Naive thymus-derived CD8-positive, alpha-beta T cell (primary cell): ENCODE measurements at regions not wholly inside any gene's neighbourhood (a gene's known extent, or its start where the extent isn't known, plus 50 kb on each side); places are given as distances from the start of the nearest gene placed in this dataset.

Source experiments
- ATAC-seq, 2 donors: fragments of 150-1000 bp; cut with Tn5 transposase in 1 of 2; sonication (Bioruptor Pico), chemical (Tn5 transposase) in 1 of 2; 1 replicate in 1 of 2; 2 replicates in 1 of 2; pipeline ENCODE4 v1.10.0; 2021; ENCODE audit warnings: mild to moderate bottlenecking in 2 of 2, moderate library complexity in 2 of 2
- POLR2A ChIA-PET: fragments of 350-600 bp; sonication (Branson Sonifier 250); formaldehyde crosslinking; loops from one replicate; lab custom pipeline; 2021; ENCODE audit warnings: antibody characterized with exemption; lab: Charles Lee
- DNase-seq, 10 donors: peaks; one replicate each; pipeline versions ENCODE4 v3.0.0 to v3.0.0-alpha.2; 2020 to 2022
- H3K27ac Mint-ChIP-seq, 10 donors: one replicate each; pipeline ENCODE4 v1.8.0; 2020 to 2022; ENCODE audit warnings: mild to moderate bottlenecking in 10 of 10, mixed read lengths in 10 of 10, moderate library complexity in 4 of 10, inconsistent platforms in 1 of 10
- H3K27me3 Mint-ChIP-seq, 5 donors: one replicate each; pipeline ENCODE4 v1.8.0; 2021 to 2022; ENCODE audit warnings: mixed read lengths in 5 of 5
- H3K36me3 Mint-ChIP-seq, 3 donors: one replicate each; pipeline ENCODE4 v1.8.0; 2020 to 2022; ENCODE audit warnings: mixed read lengths in 3 of 3, mild to moderate bottlenecking in 2 of 3, inconsistent platforms in 1 of 3
- H3K4me1 Mint-ChIP-seq, 4 donors: one replicate each; pipeline ENCODE4 v1.8.0; 2021 to 2022; ENCODE audit warnings: mixed read lengths in 4 of 4
- H3K4me3 Mint-ChIP-seq, 10 donors: one replicate each; pipeline ENCODE4 v1.8.0; 2020 to 2022; ENCODE audit warnings: mild to moderate bottlenecking in 10 of 10, mixed read lengths in 10 of 10, moderate library complexity in 6 of 10, inconsistent platforms in 1 of 10
- H3K9me3 Mint-ChIP-seq, 9 donors: one replicate each; pipeline ENCODE4 v1.8.0; 2020 to 2022; ENCODE audit warnings: mixed read lengths in 9 of 9, mild to moderate bottlenecking in 3 of 9, inconsistent platforms in 1 of 9, moderate library complexity in 1 of 9

GRCh38 chr21:24197132-24197643, 1410.1 kb downstream of the MRPL39 start:
- Mint-ChIP-seq H3K4me1 (peaks cover 0 to 4% (median 0%) of the 10 kb centered on the region in 4 donors), H3K4me3 (no peak overlapping the region), H3K9me3 (peaks cover 0 to 3% (median 0%) of the 10 kb centered on the region in 9 donors), H3K27ac (no peak overlapping the region), H3K27me3 (peaks cover 0 to 6% (median 0%) of the 10 kb centered on the region in 5 donors), H3K36me3 (no peaks in the 10 kb centered on the region)
- ATAC-seq (no peak), DNase-seq (no peak)
- POLR2A ChIA-PET: no interaction called here

- DNase-seq: no peak
- POLR2A ChIA-PET: no interaction called here
- H3K4me3 Mint-ChIP-seq: no peak overlapping the region
- no peaks in the 10 kb centered on the region for H3K36me3 Mint-ChIP-seq
- ATAC-seq: no peak
- H3K27me3 Mint-ChIP-seq: peaks cover 0 to 9% (median 0%) of the 10 kb centered on the region in 5 donors
- H3K4me1 Mint-ChIP-seq: no peaks in the 10 kb centered on the region
- H3K27ac Mint-ChIP-seq: no peak overlapping the region
- peaks cover 0 to 3% (median 0%) of the 10 kb centered on the region in 9 donors for H3K9me3 Mint-ChIP-seq
These were observed 1418.8 kb downstream of the MRPL39 start for GRCh38 chr21:24188506-24188905.

DNA sequence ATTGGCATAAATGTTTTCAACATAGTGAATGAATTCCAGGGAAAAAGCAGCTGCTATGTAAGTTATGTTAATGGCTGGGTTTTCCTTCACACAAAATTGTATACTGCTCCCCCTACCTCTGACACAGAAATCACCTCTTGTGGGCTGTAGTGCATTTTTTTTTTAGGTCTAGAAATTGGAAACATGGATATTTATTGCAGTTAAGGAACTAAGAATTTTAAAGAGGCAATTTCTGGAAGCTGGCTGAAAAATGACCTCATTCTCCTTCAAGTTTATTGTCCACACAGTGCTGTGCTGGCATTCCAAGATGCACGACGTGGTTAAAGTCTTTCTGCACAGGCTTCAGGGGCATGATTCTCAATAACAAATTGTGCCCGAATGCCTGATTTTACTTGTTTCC, 1424.2 kb downstream of the MRPL39 start:
- Mint-ChIP-seq H3K27ac (no peak overlapping the region), H3K36me3 (peaks cover 2 to 15% (median 8%) of the 10 kb centered on the region in 3 donors), H3K4me1 (no peaks in the 10 kb centered on the region), H3K27me3 (no peaks in the 10 kb centered on the region), H3K4me3 (no peak overlapping the region), H3K9me3 (peaks cover 6 to 23% (median 17%) of the 10 kb centered on the region in 9 donors)
- no peak for ATAC-seq
- no peak for DNase-seq
- POLR2A ChIA-PET: no interaction called here

DNA sequence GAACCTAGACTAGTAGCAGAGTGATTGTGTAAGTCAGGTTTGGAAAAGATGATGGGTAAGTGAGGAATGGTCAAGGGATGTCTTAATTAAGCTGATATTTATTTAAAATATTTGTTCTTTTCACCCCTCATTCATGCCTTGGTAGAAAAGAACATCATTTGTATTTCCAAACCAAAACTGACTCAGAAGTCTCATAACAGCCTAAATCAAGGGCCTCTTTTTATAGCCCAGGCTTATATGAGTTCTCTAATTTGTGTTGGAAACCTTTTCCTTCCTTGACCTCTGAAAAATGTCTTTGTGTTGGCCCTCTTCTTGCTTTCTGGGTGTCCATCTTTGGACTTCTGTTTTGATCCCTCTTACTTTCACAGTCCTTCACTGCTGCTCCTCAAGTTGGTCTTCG, 1428.2 kb downstream of the MRPL39 start:
- no peak overlapping the region for H3K4me3 Mint-ChIP-seq

GRCh38 chr21:24175106-24175505, 1432.2 kb downstream of the MRPL39 start:
- H3K27me3 Mint-ChIP-seq: no peaks in the 10 kb centered on the region
- H3K27ac Mint-ChIP-seq: no peak overlapping the region
- peaks cover 5 to 20% (median 14%) of the 10 kb centered on the region in 9 donors for H3K9me3 Mint-ChIP-seq
- POLR2A ChIA-PET: no interaction called here
- DNase-seq (no peak), ATAC-seq (no peak)
- H3K36me3 Mint-ChIP-seq: peaks cover 2 to 15% (median 8%) of the 10 kb centered on the region in 3 donors
- no peak overlapping the region for H3K4me3 Mint-ChIP-seq
- H3K4me1 Mint-ChIP-seq: no peaks in the 10 kb centered on the region

More for the DNA sequence above, 1428.2 kb downstream of the MRPL39 start:
- Mint-ChIP-seq H3K36me3 (peaks cover 2 to 15% (median 8%) of the 10 kb centered on the region in 3 donors), H3K27ac (no peak overlapping the region), H3K9me3 (peaks cover 6 to 23% (median 20%) of the 10 kb centered on the region in 9 donors), H3K4me1 (no peaks in the 10 kb centered on the region), H3K27me3 (no peaks in the 10 kb centered on the region)
- no peak for ATAC-seq
- POLR2A ChIA-PET: no interaction called here
- no peak for DNase-seq

- H3K36me3 Mint-ChIP-seq: no peaks in the 10 kb centered on the region
- no peak overlapping the region for H3K4me3 Mint-ChIP-seq
- POLR2A ChIA-PET: no interaction called here
- DNase-seq: no peak
- no peak for ATAC-seq
- no peak overlapping the region for H3K27ac Mint-ChIP-seq
- H3K9me3 Mint-ChIP-seq: peaks cover 0 to 4% (median 0%) of the 10 kb centered on the region in 9 donors
- H3K27me3 Mint-ChIP-seq: peaks cover 0 to 4% (median 0%) of the 10 kb centered on the region in 5 donors
- no peaks in the 10 kb centered on the region for H3K4me1 Mint-ChIP-seq
These were observed 1435.5 kb downstream of the MRPL39 start for GRCh38 chr21:24171736-24172135.

GRCh38 chr21:24163539-24163938, 1443.7 kb downstream of the MRPL39 start:
- Mint-ChIP-seq H3K4me3 (no peak overlapping the region), H3K27ac (no peak overlapping the region), H3K36me3 (no peaks in the 10 kb centered on the region), H3K27me3 (peaks cover 0 to 10% (median 2%) of the 10 kb centered on the region in 5 donors), H3K9me3 (no peaks in the 10 kb centered on the region), H3K4me1 (no peaks in the 10 kb centered on the region)
- DNase-seq (no peak), ATAC-seq (no peak)
- POLR2A ChIA-PET: no interaction called here

DNA sequence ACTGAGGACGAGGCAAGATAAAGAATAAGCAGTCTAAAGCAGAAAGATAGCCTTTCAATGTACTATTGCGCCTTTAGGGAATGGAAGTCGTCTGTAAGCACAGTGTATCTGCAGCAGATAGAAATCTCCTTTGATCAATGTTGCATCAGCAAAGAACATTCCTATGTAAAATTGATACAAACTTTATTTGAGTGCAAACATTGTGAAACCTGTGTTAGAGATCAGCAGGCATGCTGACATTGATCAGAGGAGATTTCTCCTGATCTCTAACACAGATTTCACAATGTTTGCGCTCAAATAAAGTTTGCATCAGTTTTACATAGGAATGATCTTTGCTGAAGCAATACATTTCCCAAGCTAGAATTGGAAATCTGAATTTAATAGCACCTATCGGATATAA, 1446.8 kb downstream of the MRPL39 start:
- no peaks in the 10 kb centered on the region for H3K4me1 Mint-ChIP-seq
- H3K27me3 Mint-ChIP-seq: peaks cover 0 to 10% (median 0%) of the 10 kb centered on the region in 5 donors
- no peaks in the 10 kb centered on the region for H3K9me3 Mint-ChIP-seq
- no peak for ATAC-seq
- DNase-seq: no peak
- no peak overlapping the region for H3K4me3 Mint-ChIP-seq
- no peaks in the 10 kb centered on the region for H3K36me3 Mint-ChIP-seq
- H3K27ac Mint-ChIP-seq: no peak overlapping the region
- POLR2A ChIA-PET: no interaction called here

- no peaks in the 10 kb centered on the region for H3K4me1 Mint-ChIP-seq
- peaks cover 0 to 4% (median 0%) of the 10 kb centered on the region in 9 donors for H3K9me3 Mint-ChIP-seq
- ATAC-seq (no peak), DNase-seq (no peak)
- no peak overlapping the region for H3K4me3 Mint-ChIP-seq
- POLR2A ChIA-PET: no interaction called here
- no peaks in the 10 kb centered on the region for H3K36me3 Mint-ChIP-seq
- H3K27ac Mint-ChIP-seq: no peak overlapping the region
- H3K27me3 Mint-ChIP-seq: peaks cover 0 to 2% (median 0%) of the 10 kb centered on the region in 5 donors
These were observed 1454.1 kb downstream of the MRPL39 start for GRCh38 chr21:24153137-24153536.

- Mint-ChIP-seq H3K27me3 (peaks cover 0 to 2% (median 0%) of the 10 kb centered on the region in 5 donors), H3K36me3 (no peaks in the 10 kb centered on the region), H3K4me3 (no peak overlapping the region), H3K4me1 (no peaks in the 10 kb centered on the region), H3K9me3 (peaks cover 0 to 4% (median 0%) of the 10 kb centered on the region in 9 donors), H3K27ac (no peak overlapping the region)
- no peak for DNase-seq
- no peak for ATAC-seq
- POLR2A ChIA-PET: no interaction called here
These were observed 1456.5 kb downstream of the MRPL39 start for GRCh38 chr21:24150753-24151152.

- POLR2A ChIA-PET: no interaction called here
- Mint-ChIP-seq H3K36me3 (no peaks in the 10 kb centered on the region), H3K27me3 (no peaks in the 10 kb centered on the region), H3K4me3 (no peak overlapping the region), H3K4me1 (no peaks in the 10 kb centered on the region), H3K27ac (no peak overlapping the region), H3K9me3 (peaks cover 0 to 4% (median 0%) of the 10 kb centered on the region in 9 donors)
- no peak for DNase-seq
- no peak for ATAC-seq
These were observed 1458.8 kb downstream of the MRPL39 start for GRCh38 chr21:24148461-24148860.

DNA sequence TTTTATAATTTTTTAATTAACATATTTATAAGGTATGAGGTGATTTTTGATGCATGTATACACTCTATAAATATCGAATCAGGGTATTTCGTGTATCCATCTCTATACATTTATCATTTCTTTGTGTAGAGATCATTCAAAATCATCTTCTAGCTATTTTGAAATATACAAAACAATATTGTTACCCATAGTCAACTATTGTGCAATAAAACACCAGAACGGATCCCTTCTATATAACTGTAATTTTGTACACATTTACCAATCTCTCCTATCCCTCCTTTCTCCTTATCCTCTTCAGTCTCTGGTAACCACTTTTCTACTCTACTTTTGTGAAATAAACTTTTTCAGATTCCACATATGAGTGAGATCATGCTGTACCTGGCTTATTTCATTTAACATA, 1459.6 kb downstream of the MRPL39 start:
- Mint-ChIP-seq H3K36me3 (no peaks in the 10 kb centered on the region), H3K4me3 (no peak overlapping the region), H3K9me3 (peaks cover 0 to 4% (median 0%) of the 10 kb centered on the region in 9 donors), H3K27ac (no peak overlapping the region), H3K27me3 (no peaks in the 10 kb centered on the region), H3K4me1 (no peaks in the 10 kb centered on the region)
- DNase-seq (no peak), ATAC-seq (no peak)
- POLR2A ChIA-PET: no interaction called here

DNA sequence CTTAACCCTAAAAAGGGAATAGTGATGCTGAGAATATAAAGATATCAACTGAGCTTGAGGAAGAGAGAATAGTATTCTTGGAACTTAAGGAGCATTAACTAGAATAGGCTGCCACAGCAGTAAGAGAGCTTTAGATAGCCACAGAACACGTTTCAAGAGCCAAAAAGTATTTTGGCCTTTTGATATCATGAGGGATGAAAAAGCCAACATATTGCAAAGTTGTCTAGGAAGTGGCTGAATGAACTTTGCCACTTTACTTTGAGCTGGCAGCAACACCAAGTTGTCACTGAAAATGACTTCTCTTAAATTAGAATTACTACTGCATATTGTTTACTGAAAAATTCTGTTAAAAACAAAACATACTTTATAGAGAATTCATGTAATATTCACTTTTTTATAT, 1476.2 kb downstream of the MRPL39 start:
- H3K9me3 Mint-ChIP-seq: no peaks in the 10 kb centered on the region
- H3K4me3 Mint-ChIP-seq: no peak overlapping the region
- no peak overlapping the region for H3K27ac Mint-ChIP-seq
- POLR2A ChIA-PET: no interaction called here
- no peak for ATAC-seq
- H3K27me3 Mint-ChIP-seq: peaks cover 0 to 5% (median 0%) of the 10 kb centered on the region in 5 donors
- no peak for DNase-seq
- no peaks in the 10 kb centered on the region for H3K36me3 Mint-ChIP-seq
- H3K4me1 Mint-ChIP-seq: no peaks in the 10 kb centered on the region

DNA sequence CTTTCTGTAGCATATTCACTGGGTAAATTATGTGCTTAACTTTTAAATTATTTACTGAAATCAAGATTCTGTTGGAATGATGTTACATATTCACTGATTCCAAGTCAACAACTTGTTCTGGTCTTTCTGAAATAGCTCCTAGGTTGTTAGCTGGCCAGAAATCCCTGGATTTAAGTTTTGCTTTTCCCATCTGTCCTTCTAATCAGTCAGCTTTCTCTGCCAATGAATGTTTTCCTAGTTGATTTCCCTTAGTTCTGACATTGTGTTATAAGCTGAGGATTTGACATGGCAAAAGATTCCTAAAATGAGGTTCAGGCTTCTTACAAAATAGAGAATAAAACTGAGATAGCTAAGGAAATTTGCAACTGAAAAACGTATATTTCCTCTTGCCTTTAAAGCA, 1479.6 kb downstream of the MRPL39 start:
- POLR2A ChIA-PET: no interaction called here
- H3K4me1 Mint-ChIP-seq: no peaks in the 10 kb centered on the region
- H3K9me3 Mint-ChIP-seq: no peaks in the 10 kb centered on the region
- no peak overlapping the region for H3K27ac Mint-ChIP-seq
- no peaks in the 10 kb centered on the region for H3K36me3 Mint-ChIP-seq
- no peak for DNase-seq
- no peak overlapping the region for H3K4me3 Mint-ChIP-seq
- no peak for ATAC-seq
- peaks cover 0 to 7% (median 0%) of the 10 kb centered on the region in 5 donors for H3K27me3 Mint-ChIP-seq
